H1 (cell line): ENCODE measurements at regions not wholly inside any gene's neighbourhood (a gene's known extent, or its start where the extent isn't known, plus 50 kb on each side); places are given as distances from the start of the nearest gene placed in this dataset.
A peak's percentile ranks its signal among the peaks of the same experiment; 100 is the strongest.

Experiments
- CTCF ChIA-PET: fragments of 300-600 bp; sonication (Branson Sonifier 250); formaldehyde crosslinking; loops from one replicate; lab custom pipeline; 2021; ENCODE audit not compliant: partially characterized antibody; lab: Charles Lee
- POLR2A ChIA-PET: fragments of 300-600 bp; sonication (Branson Sonifier 250); formaldehyde crosslinking; loops from one replicate; lab custom pipeline; 2021; ENCODE audit warnings: inconsistent platforms; ENCODE audit not compliant: partially characterized antibody; lab: Charles Lee
- DNase-seq, 2 experiments: peaks; one replicate each; pipeline versions ENCODE4 v3.0.0 to v3.0.0-alpha.2; 2010 to 2022; ENCODE audit warnings: low spot score in 2 of 2, low read depth in 1 of 2, mixed read lengths in 1 of 2
- FAIRE-seq: peaks from 2 replicates; lab custom pipeline; 2011; peaks lifted over from hg19 to GRCh38; lab: Jason Lieb, UNC
- H2AFZ ChIP-seq: 2 replicates; pipeline ENCODE4 v1.8.1; 2012; ENCODE audit warnings: low read length, inconsistent platforms
- H2AK5ac ChIP-seq: 2 replicates; pipeline ENCODE4 v1.6.1; 2013; ENCODE audit warnings: low read depth, low read length
- H2BK120ac ChIP-seq: replicated peaks from 2 replicates; pipeline ENCODE3; 2013; ENCODE audit warnings: low read depth, low read length, inconsistent platforms
- H2BK12ac ChIP-seq: 2 replicates; pipeline ENCODE4 v1.6.1; 2013; ENCODE audit warnings: low read depth, low read length
- H2BK15ac ChIP-seq: 2 replicates; pipeline ENCODE4 v1.6.1; 2013; ENCODE audit warnings: low read length
- H2BK20ac ChIP-seq: 2 replicates; pipeline ENCODE4 v1.6.1; 2013; ENCODE audit warnings: low read length
- H2BK5ac ChIP-seq: 2 replicates; pipeline ENCODE4 v1.6.1; 2013; ENCODE audit warnings: low read depth, low read length
- H3K14ac ChIP-seq: 2 replicates; pipeline ENCODE4 v1.6.1; 2013; ENCODE audit warnings: inconsistent platforms; ENCODE audit not compliant: insufficient read length
- H3K18ac ChIP-seq: 2 replicates; pipeline ENCODE4 v1.6.1; 2013; ENCODE audit warnings: low read length; ENCODE audit errors: extremely low read depth
- H3K23ac ChIP-seq: 2 replicates; pipeline ENCODE4 v1.6.1; 2013; ENCODE audit warnings: inconsistent platforms; ENCODE audit not compliant: insufficient read length
- H3K23me2 ChIP-seq: 2 replicates; pipeline ENCODE4 v1.6.1; 2013; ENCODE audit warnings: low read depth, low read length
- H3K27ac ChIP-seq: 2 replicates; pipeline ENCODE4 v1.6.1; 2011; ENCODE audit warnings: low read depth, low read length, inconsistent platforms
- H3K27me3 ChIP-seq, 4 experiments: replicated peaks in 1 of 4; 1 replicate in 1 of 4; 2 replicates in 3 of 4; pipeline versions ENCODE4 v1.6.1 to v1.8.1; 2011 to 2013; ENCODE audit warnings: low read length in 3 of 4, mild to moderate bottlenecking in 3 of 4, inconsistent platforms in 2 of 4, mixed read lengths in 2 of 4, moderate library complexity in 1 of 4; ENCODE audit not compliant: control insufficient read depth in 3 of 4, insufficient read depth in 3 of 4; ENCODE audit errors: extremely low read depth in 1 of 4
- H3K36me3 ChIP-seq, 4 experiments: 2 replicates each; pipeline versions ENCODE4 v1.6.1 to v1.8.1; 2011 to 2013; ENCODE audit warnings: mild to moderate bottlenecking in 4 of 4, low read length in 3 of 4, moderate library complexity in 2 of 4, control low read depth in 1 of 4, inconsistent platforms in 1 of 4; ENCODE audit not compliant: insufficient read depth in 4 of 4, control insufficient read depth in 2 of 4
- H3K4ac ChIP-seq: replicated peaks from 2 replicates; pipeline ENCODE3; 2013; ENCODE audit warnings: low read length, low read depth, mixed read lengths, inconsistent platforms; ENCODE audit not compliant: insufficient read length
- H3K4me1 ChIP-seq, 4 experiments: replicated peaks in 1 of 4; 1 replicate in 1 of 4; 2 replicates in 3 of 4; pipeline versions ENCODE4 v1.6.1 to v1.8.1; 2011 to 2013; ENCODE audit warnings: low read length in 3 of 4, inconsistent platforms in 2 of 4, mixed read lengths in 1 of 4; ENCODE audit not compliant: insufficient read depth in 4 of 4, control insufficient read depth in 3 of 4
- H3K4me2 ChIP-seq, 2 experiments: 2 replicates each; pipeline versions ENCODE4 v1.6.1 to v1.8.1; 2011 to 2013; ENCODE audit warnings: low read depth in 2 of 2, low read length in 2 of 2, control low read depth in 1 of 2, inconsistent platforms in 1 of 2, mild to moderate bottlenecking in 1 of 2; ENCODE audit not compliant: insufficient read depth in 1 of 2
- H3K4me3 ChIP-seq, 4 experiments: fragments of 200-600, 300-600 bp in 1 of 4; sonication (generic), shearing (Covaris generic), sonication (Bioruptor Twin) in 1 of 4; 2 replicates each; pipeline versions ENCODE4 v1.5.1 to v1.8.1; 2011 to 2016; ENCODE audit warnings: low read length in 4 of 4, low read depth in 3 of 4, control low read depth in 2 of 4, inconsistent platforms in 2 of 4, mild to moderate bottlenecking in 2 of 4, mixed read lengths in 1 of 4, moderate library complexity in 1 of 4; ENCODE audit not compliant: insufficient read depth in 2 of 4; ENCODE audit errors: extremely low read depth in 1 of 4
- H3K56ac ChIP-seq: replicated peaks from 2 replicates; pipeline ENCODE3; 2013; ENCODE audit warnings: low read depth, mild to moderate bottlenecking, mixed read lengths, low read length, inconsistent platforms; ENCODE audit not compliant: insufficient read length
- H3K79me1 ChIP-seq: 2 replicates; pipeline ENCODE4 v1.6.1; 2013; ENCODE audit warnings: low read depth, low read length, control low read depth
- H3K79me2 ChIP-seq, 2 experiments: 2 replicates each; pipeline versions ENCODE4 v1.6.1 to v1.8.1; 2012 to 2013; ENCODE audit warnings: low read length in 2 of 2, mild to moderate bottlenecking in 2 of 2, inconsistent platforms in 1 of 2; ENCODE audit not compliant: insufficient read depth in 2 of 2, control insufficient read depth in 1 of 2
- H3K9ac ChIP-seq, 4 experiments: replicated peaks in 1 of 4; 1 replicate in 1 of 4; 2 replicates in 3 of 4; pipeline versions ENCODE4 v1.6.1 to v1.8.1; 2011 to 2013; ENCODE audit warnings: low read depth in 3 of 4, low read length in 3 of 4, control low read depth in 2 of 4, mild to moderate bottlenecking in 2 of 4, moderate library complexity in 2 of 4, inconsistent platforms in 1 of 4; ENCODE audit errors: extremely low read depth in 1 of 4
- H3K9me3 ChIP-seq, 2 experiments: 2 replicates each; pipeline versions ENCODE4 v1.6.1 to v1.8.1; 2012 to 2013; ENCODE audit warnings: mild to moderate bottlenecking in 2 of 2, moderate library complexity in 2 of 2, control low read depth in 1 of 2, inconsistent platforms in 1 of 2, low read depth in 1 of 2, low read length in 1 of 2, mixed read lengths in 1 of 2; ENCODE audit not compliant: insufficient read depth in 2 of 2
- H4K20me1 ChIP-seq, 2 experiments: replicated peaks in 1 of 2; 2 replicates each; pipeline versions ENCODE3 to v1.8.1; 2011 to 2013; ENCODE audit warnings: inconsistent platforms in 2 of 2, low read length in 2 of 2, mild to moderate bottlenecking in 1 of 2; ENCODE audit not compliant: insufficient read depth in 2 of 2, control insufficient read depth in 1 of 2
- H4K5ac ChIP-seq: 2 replicates; pipeline ENCODE4 v1.6.1; 2013; ENCODE audit warnings: low read length, low read depth, mixed read lengths, inconsistent platforms; ENCODE audit not compliant: insufficient read length
- H4K8ac ChIP-seq: 2 replicates; pipeline ENCODE4 v1.8.0; 2013; ENCODE audit warnings: mild to moderate bottlenecking, moderate library complexity, low read length, inconsistent platforms; ENCODE audit not compliant: insufficient read depth; ENCODE audit errors: extremely low read depth
- H4K91ac ChIP-seq: replicated peaks from 2 replicates; pipeline ENCODE3; 2013; ENCODE audit warnings: low read length, mixed read lengths, inconsistent platforms; ENCODE audit not compliant: insufficient read length
- CEBPB ChIP-seq: IDR thresholded peaks from 2 replicates; pipeline ENCODE4 v1.6.1; 2012; ENCODE audit warnings: low read depth, low read length
- EGR1 ChIP-seq: IDR thresholded peaks from 2 replicates; pipeline ENCODE4 v1.6.1; 2011; ENCODE audit warnings: low read depth, low read length, borderline replicate concordance
- KDM4A ChIP-seq: IDR thresholded peaks from one replicate; pipeline ENCODE4 v1.7.1; 2012; ENCODE audit warnings: low read depth, mild to moderate bottlenecking, moderate library complexity, low read length, inconsistent platforms; ENCODE audit not compliant: severe bottlenecking
- NANOG ChIP-seq: IDR thresholded peaks from 2 replicates; pipeline ENCODE4 v1.6.1; 2011; ENCODE audit warnings: low read length, low read depth, mild to moderate bottlenecking, inconsistent platforms; ENCODE audit not compliant: insufficient read depth, poor library complexity, severe bottlenecking
- POLR2A ChIP-seq, 2 experiments: IDR thresholded peaks; 1 replicate in 1 of 2; 2 replicates in 1 of 2; pipeline ENCODE4 v1.6.1; 2011; ENCODE audit warnings: low read depth in 2 of 2, low read length in 2 of 2, mild to moderate bottlenecking in 2 of 2; ENCODE audit errors: control extremely low read depth in 1 of 2
- RAD21 ChIP-seq, 2 experiments: IDR thresholded peaks in 1 of 2; conservative IDR thresholded peaks in 1 of 2; 2 replicates each; pipeline ENCODE4 v1.6.1; 2011; ENCODE audit warnings: low read depth in 2 of 2, low read length in 2 of 2, improper control_type of control experiment in 1 of 2, inconsistent platforms in 1 of 2, mild to moderate bottlenecking in 1 of 2, moderate library complexity in 1 of 2
- RNF2 ChIP-seq: fragments of 200-900, 300-1000 bp; sonication (generic); IDR thresholded peaks from 2 replicates; pipeline ENCODE4 v1.7.1; 2016; ENCODE audit warnings: borderline replicate concordance, low read depth, mild to moderate bottlenecking, antibody characterized with exemption, low read length; ENCODE audit not compliant: poor library complexity, severe bottlenecking; ENCODE audit errors: missing control alignments
- SAP30 ChIP-seq: fragments of 300-600 bp; sonication (generic); IDR thresholded peaks from 2 replicates; pipeline ENCODE4 v1.7.1; 2012; ENCODE audit warnings: low read length, moderate library complexity, mild to moderate bottlenecking, inconsistent platforms; ENCODE audit not compliant: insufficient read depth, insufficient replicate concordance
- SIRT6 ChIP-seq: IDR thresholded peaks from one replicate; pipeline ENCODE4 v1.7.1; 2012; ENCODE audit warnings: low read length, inconsistent platforms
- TEAD4 ChIP-seq: IDR thresholded peaks from 2 replicates; pipeline ENCODE4 v1.6.1; 2012; ENCODE audit warnings: low read depth, low read length, inconsistent platforms, mixed read lengths
- WGBS, 2 experiments: shearing (Covaris generic) in 1 of 2; methylation state at CpG; one replicate each; pipeline versions ENCODE4 v1.1.6 to v1.1.7; 2013 to 2015; ENCODE audit warnings: low lambda C conversion rate in 2 of 2, mixed read lengths in 2 of 2, inconsistent platforms in 1 of 2, low coverage in 1 of 2, missing lambda C conversion rate in 1 of 2; ENCODE audit not compliant: insufficient replicate concordance in 2 of 2, insufficient coverage in 1 of 2, insufficient read length in 1 of 2; ENCODE audit errors: extremely low coverage in 1 of 2, missing lambda C conversion rate in 1 of 2; 5-methylcytosine and 5-hydroxymethylcytosine counted together
- TF ChIP-seq, protein P1 (sequence below): IDR thresholded peaks from 2 replicates; pipeline ENCODE4 v1.6.1; 2012; ENCODE audit warnings: inconsistent platforms

GRCh38 chr15:26083896-26084295 lies 220.8 kb upstream of the ATP10A start:
- Histone ChIP-seq H3K9me3 (no peaks in the 10 kb centered on the region), H3K18ac (no peak overlapping the region), H2BK12ac (no peak overlapping the region), H2BK5ac (no peak overlapping the region), H2BK120ac (no peak overlapping the region), H2BK20ac (no peak overlapping the region), H4K20me1 (no peaks in the 10 kb centered on the region), H4K8ac (no peak overlapping the region), H3K79me1 (no peaks in the 10 kb centered on the region), H3K23me2 (peaks cover 3% of the 10 kb centered on the region; the same call in 1 of the 2 replicates), H3K79me2 (no peaks in the 10 kb centered on the region), H4K5ac (no peak overlapping the region), H4K91ac (no peak overlapping the region), H2AFZ (peak overlapping the region; percentile 9; the same call in 1 of the 2 replicates), H3K9ac (no peak overlapping the region), H3K4ac (no peak overlapping the region), H3K4me3 (no peak overlapping the region), H2BK15ac (no peak overlapping the region), H3K23ac (no peak overlapping the region), H3K4me2 (no peak overlapping the region), H3K56ac (no peak overlapping the region), H2AK5ac (no peak overlapping the region), H3K14ac (no peak overlapping the region), H3K27ac (no peak overlapping the region), H3K4me1 (peaks cover 1 to 9% (median 5%) of the 10 kb centered on the region in 4 experiments; a peak in 6 of 7 replicates), H3K27me3 (no peaks in the 10 kb centered on the region), H3K36me3 (no peaks in the 10 kb centered on the region)
- CTCF ChIA-PET: interaction anchor here (0.6 to 6.5 kb wide), 2 partner anchors 11 to 166 kb away, joined by 3 to 40 read pairs; no protein-coding TSS in a partner anchor
- DNase-seq (no peak), FAIRE-seq (no peak)
- WGBS, 2 experiments: 54% methylated on average over 2 of the region's 2 CpGs; no CpG with 5 or more reads in 1 of the 2 experiments
- TF ChIP-seq EGR1 (no peak), TEAD4 (no peak), CEBPB (no peak), NANOG (no peak), POLR2A (IDR thresholded peaks at IDR 0.05; ENCODE audit: control extremely low read depth in 1 of 2, low read depth in 2 of 2, low read length in 2 of 2) (no peak), SIRT6 (no peak), KDM4A (no peak), SAP30 (no peak), RNF2 (no peak), RAD21 (IDR thresholded peaks at IDR 0.05 in 1 of 2, conservative IDR thresholded peaks at IDR 0.05 in 1 of 2; ENCODE audit: low read depth in 2 of 2, low read length in 2 of 2) (no peak)
- TF ChIP-seq, protein P1, sequence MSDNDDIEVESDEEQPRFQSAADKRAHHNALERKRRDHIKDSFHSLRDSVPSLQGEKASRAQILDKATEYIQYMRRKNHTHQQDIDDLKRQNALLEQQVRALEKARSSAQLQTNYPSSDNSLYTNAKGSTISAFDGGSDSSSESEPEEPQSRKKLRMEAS: no peak
- POLR2A ChIA-PET: interaction anchor here (1.5 kb wide), 1 partner anchor 15 kb away, joined by 4 read pairs; no protein-coding TSS in a partner anchor
